GM04504 (cell line): ENCODE measurements at regions not wholly inside any gene's neighbourhood (a gene's known extent, or its start where the extent isn't known, plus 50 kb on each side); places are given as distances from the start of the nearest gene placed in this dataset.

ENCODE experiments used
- DNase-seq: peaks from one replicate; pipeline ENCODE4 v3.0.0-alpha.2; 2012; ENCODE audit warnings: low read depth

- no peak for DNase-seq
Observed at GRCh38 chr3:165903885-165904630, 66.8 kb upstream of the BCHE start.

GRCh38 chr3:165899066-165899465 is 61.8 kb upstream of the BCHE start:
- no peak for DNase-seq

GRCh38 chr3:165897137-165897536 is 59.9 kb upstream of the BCHE start:
- DNase-seq = no peak

- no peak for DNase-seq
Observed at GRCh38 chr3:165895919-165896318, 58.7 kb upstream of the BCHE start.

- no peak for DNase-seq
Observed at GRCh38 chr3:165892565-165892964, 55.3 kb upstream of the BCHE start.
